ENCODE measurements at regions not wholly inside any gene's neighbourhood (a gene's known extent, or its start where the extent isn't known, plus 50 kb on each side); places are given as distances from the start of the nearest gene placed in this dataset.

GRCh38 chr9:1269533-1270315, 219.6 kb downstream of the DMRT2 start:
- DNase-seq, result no peak

GRCh38 chr9:1271367-1271766, 221.2 kb downstream of the DMRT2 start:
- no peak for DNase-seq

GRCh38 chr9:1271786-1272185, 221.6 kb downstream of the DMRT2 start:
- DNase-seq, result no peak

GRCh38 chr9:1272488-1272887, 222.3 kb downstream of the DMRT2 start:
- no peak for DNase-seq

GRCh38 chr9:1273859-1274258, 223.7 kb downstream of the DMRT2 start:
- no peak for DNase-seq

GRCh38 chr9:1274334-1274733, 224.2 kb downstream of the DMRT2 start:
- no peak for DNase-seq

GRCh38 chr9:1276474-1276873, 226.3 kb downstream of the DMRT2 start:
- DNase-seq, result no peak

- no peak for DNase-seq
Measured at GRCh38 chr9:1284727-1285126, 234.6 kb downstream of the DMRT2 start.

- no peak for DNase-seq
Measured at GRCh38 chr9:1285526-1285925, 235.4 kb downstream of the DMRT2 start.

GRCh38 chr9:1292384-1292783, 242.2 kb downstream of the DMRT2 start:
- no peak for DNase-seq

GRCh38 chr9:1294641-1295258, 244.6 kb downstream of the DMRT2 start:
- no peak for DNase-seq

- no peak for DNase-seq
Measured at GRCh38 chr9:1296331-1296730, 246.2 kb downstream of the DMRT2 start.

GRCh38 chr9:1298046-1298445, 247.9 kb downstream of the DMRT2 start:
- no peak for DNase-seq

GRCh38 chr9:1300941-1301340, 250.8 kb downstream of the DMRT2 start:
- DNase-seq, result no peak

- no peak for DNase-seq
Measured at GRCh38 chr9:1303932-1304331, 253.8 kb downstream of the DMRT2 start.

GRCh38 chr9:1311462-1312042, 261.4 kb downstream of the DMRT2 start:
- DNase-seq, result no peak

GRCh38 chr9:1319436-1319835, 269.3 kb downstream of the DMRT2 start:
- DNase-seq, result no peak

GRCh38 chr9:1320051-1320557, 269.9 kb downstream of the DMRT2 start:
- no peak for DNase-seq

- DNase-seq, result no peak
Measured at GRCh38 chr9:1320607-1321195, 270.5 kb downstream of the DMRT2 start.

GRCh38 chr9:1327467-1327866, 277.3 kb downstream of the DMRT2 start:
- no peak for DNase-seq

- no peak for DNase-seq
Measured at GRCh38 chr9:1328341-1328740, 278.2 kb downstream of the DMRT2 start.

GRCh38 chr9:1331546-1332038, 281.4 kb downstream of the DMRT2 start:
- DNase-seq, result no peak

GRCh38 chr9:1332156-1332555, 282.0 kb downstream of the DMRT2 start:
- DNase-seq, result no peak

- DNase-seq, result no peak
Measured at GRCh38 chr9:1335174-1335573, 285.0 kb downstream of the DMRT2 start.
